GM21515 (cell line): ENCODE measurements at regions not wholly inside any gene's neighbourhood (a gene's known extent, or its start where the extent isn't known, plus 50 kb on each side); places are given as distances from the start of the nearest gene placed in this dataset.

Experiments used
- ATAC-seq: cut with Tn5 transposase; IDR thresholded peaks from one replicate; pipeline ENCODE4 v1.9.1; 2021; ENCODE audit not compliant: unreplicated experiment

DNA sequence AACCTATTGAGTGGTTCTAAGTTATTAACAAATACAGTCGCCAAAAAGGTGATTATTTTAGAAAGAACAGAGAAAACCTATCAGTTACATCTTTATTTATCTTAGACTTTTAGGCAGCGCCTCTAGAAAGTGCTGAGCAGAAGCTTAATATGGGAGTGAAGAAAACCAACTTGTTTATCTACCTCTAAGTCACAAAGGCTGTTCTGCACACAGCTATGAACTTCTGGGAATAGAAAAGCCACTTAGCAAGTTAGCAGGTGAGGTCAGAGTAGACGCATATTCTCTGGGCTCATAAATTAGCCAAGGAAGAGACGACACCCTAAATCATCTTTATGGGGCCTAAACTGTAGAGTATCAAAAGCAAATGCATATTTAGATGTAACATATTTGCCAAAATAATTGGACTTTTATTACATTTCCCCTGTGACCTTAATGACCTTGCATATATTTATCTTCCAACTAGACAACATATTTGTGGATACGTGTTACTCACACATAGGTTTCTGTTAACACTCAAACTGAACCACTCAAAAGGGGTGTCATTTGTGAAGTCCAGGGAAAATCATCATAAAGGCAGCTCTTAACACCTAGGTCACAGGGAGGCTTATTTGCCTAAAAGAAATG, 267.1 kb downstream of the ADGB start:
- ATAC-seq: no peak

DNA sequence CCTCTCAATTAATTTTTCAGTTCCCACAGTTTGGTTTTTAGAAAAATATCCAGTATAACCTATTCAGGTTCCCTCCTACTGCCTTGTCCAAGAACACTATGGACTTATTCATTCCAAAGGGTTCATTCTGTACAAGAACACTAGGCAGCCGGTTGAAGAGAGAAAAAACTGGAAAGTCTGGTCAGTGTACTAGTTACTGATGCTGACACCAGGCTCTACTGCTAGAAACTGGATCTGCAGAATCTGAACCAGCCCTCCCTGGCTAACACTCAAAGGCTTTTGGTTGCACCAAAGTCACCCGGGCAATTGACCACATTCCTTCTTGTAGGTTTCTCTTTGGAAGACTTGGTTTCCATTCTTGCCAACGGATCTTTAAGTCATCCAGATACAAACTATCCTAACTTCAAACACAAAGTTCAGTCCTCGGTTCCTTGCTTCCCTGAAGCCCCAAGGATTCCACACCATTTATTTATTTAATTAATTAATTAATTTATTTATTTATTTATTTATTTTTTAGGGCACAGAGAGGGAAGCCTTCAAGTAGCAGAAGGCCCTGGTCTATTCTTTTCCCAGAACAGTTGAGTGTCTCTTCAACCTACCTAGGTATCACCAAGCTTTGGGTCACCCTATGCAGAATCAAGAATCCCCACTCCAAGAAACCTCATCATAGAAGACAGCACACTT, 268.1 kb downstream of the ADGB start:
- ATAC-seq: no peak

DNA sequence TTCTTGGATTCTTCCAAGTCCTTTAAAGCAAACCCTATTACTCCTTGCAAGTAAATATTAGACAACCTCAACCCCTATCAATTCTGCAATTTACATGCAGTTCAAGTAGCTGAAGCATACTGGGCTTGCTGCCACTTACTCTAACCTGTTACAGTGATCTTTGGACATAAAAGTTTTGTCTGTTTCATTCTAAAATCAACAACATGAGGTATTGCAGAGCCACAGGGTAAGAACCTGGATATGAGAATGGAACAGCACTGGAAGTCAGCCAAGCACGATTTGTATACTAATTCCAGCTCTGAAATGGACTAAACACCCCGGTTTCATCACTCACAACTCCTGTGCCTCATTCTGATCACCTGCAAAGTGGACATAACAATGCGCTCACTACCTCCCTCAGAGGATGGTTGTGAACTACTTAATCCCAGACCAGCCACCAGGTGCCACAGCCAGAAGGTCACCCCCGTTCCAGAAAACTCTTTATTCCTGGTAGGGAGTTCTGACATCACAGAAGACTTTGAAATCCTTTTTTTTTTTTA, 270.0 kb downstream of the ADGB start:
- ATAC-seq: no peak

DNA sequence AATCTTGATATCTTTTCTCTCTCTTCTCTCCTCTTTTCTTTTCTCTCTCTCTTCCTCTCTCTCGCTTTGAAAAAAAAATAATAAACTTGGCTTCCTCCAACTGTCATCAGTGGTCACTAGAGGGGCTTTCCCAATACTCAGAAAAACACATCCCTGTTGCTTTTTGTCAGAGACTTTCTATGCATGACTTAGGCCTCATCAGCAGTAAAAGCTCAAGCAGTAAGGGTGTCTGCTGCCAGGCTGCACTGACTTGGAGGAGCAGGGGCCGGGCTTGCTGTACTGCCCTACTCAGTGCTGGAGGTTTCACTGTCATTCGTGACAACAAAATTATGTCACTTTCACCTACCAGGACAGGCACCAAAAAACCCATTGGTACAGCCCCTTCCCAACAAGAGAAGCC, 272.0 kb downstream of the ADGB start:
- ATAC-seq: peak; percentile 76

DNA sequence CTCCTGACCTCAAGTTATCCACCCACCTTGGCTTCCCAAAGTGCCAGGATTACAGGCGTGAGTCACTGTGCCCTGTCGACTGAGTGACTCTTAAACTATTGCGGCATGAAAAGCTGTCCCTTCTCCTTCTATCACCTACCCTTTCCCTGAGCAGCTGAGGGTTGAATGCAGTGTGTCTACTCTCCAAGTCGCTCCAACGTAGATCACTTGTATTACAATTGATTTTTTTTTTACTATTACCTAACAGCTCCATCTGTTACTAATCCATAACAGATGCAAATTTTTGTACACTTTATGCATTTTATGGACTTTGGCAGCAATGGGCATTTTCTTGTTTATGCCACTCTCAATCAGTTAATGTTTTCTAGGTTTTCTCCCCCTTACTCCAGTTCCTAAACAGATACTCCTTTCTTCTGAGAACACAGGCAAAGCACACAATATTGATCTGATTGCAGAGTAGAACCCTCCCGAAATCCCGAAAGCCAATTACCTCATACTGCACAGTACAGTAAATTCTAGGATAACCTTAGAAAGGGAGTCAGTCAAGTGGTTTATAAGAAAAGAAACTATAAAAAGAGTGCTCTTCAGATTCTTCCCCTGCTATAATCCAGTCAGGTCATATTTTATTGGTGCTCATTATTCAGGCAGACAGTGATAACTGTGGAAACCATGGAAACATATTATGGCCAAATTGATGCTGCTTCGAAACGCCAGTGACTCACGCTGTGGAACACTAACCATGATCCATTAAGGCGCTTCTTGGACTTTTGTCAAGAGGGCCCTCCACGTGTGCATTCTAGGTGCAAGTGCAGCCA, 273.0 kb downstream of the ADGB start:
- no peak for ATAC-seq

DNA sequence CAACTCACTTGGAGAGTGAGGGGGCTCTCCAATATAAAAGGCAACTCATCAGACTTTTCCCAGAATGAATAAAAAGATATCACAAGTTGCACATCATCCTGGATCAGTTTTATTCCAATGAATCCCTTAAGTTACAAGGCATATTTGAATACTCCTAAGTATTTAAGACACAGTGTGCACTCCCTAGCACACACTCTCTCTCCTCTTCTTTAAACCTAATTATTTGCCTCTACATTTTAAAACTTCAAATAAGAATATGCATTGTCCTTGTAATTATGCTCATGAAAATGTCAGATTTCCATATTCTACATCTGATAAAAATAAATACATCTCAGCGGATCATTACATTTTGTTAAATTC, 273.6 kb downstream of the ADGB start:
- no peak for ATAC-seq

DNA sequence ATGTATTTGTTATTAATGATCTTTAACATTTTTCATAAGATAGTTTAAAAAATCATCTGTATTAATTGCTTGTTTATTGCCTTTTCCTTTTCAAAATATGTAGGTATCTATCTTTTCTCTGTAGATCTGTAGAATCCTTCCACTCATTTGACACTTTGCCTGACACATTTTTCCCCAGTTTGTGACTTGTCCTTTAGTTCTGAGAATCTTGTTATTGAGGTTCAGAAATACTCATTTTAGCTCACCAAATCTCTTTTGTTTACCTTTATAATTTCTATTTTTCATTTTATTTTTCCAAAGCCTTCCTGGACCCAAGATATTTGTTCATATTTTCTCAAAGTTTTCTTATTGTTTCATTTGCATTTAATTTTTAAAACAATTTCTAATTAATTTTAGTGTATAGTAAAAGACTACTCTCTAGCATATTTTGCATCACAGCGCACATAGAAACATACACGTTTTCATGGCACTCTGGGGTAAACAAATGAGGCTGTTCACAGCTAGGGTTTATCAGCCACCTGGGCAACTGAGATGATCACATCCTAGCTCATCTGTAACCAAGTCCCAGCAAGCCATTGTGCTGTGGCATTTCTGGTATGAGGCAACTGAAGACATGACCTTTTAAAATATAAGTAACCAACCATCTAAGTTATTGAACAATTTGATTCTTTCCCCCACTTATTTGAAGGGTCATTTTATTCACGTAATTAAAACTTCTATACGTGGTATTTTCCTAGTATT, 275.7 kb downstream of the ADGB start:
- no peak for ATAC-seq

DNA sequence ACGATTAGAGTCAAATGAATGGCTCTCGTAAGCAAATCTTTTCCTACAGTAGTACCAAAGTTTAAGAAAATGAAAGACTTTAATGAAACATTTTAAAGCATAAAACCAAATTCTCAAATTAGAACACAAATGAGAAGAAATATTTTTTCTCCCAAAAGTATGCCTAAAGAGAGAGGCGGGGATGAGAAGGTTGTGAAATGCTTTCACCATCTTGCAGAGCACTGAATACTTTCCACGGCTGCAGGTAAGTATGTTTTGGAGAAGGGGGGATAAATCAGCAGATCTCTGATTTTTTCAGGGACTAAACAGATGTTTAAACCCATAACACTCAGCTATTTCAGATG, 277.1 kb downstream of the ADGB start:
- ATAC-seq: no peak

DNA sequence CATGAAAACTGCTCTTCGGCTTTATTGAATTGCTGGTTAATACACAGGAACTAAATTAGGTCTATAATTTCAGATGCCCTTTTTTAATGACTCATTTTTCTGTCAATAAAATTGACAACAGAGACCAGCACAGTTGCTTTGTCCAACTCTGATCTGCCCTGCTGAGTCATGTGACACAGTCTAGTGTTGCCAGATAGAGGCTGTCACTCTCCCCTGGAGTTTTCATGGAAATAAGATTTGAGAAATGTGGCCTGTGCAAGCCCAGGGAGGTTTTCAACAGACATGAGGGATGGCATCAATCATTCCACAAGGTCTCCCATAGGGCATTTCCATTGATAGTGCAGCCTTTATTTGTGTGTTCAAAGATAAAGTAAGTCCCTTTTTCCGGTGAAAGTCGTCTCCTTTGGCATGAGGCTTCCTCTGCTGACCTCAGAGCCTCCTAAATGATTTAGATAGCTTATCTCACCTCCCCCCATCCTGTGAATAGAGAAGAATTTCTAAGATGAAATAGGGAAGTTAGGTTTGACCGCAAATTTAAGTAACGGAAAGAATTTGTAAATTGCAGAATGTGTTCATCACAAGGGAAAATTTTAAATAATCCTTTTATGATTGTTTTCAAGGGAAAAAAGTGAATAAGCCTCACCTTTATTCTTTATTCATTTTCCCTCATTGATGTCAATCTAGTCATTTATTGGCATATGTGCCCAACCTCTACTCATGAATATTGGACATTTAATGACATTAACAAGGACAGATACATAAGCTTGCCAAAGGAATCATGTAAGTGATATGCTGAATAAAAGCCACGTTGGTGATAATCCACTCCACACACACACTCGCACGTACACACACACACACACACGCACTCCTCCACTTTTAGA, 277.7 kb downstream of the ADGB start:
- no peak for ATAC-seq

DNA sequence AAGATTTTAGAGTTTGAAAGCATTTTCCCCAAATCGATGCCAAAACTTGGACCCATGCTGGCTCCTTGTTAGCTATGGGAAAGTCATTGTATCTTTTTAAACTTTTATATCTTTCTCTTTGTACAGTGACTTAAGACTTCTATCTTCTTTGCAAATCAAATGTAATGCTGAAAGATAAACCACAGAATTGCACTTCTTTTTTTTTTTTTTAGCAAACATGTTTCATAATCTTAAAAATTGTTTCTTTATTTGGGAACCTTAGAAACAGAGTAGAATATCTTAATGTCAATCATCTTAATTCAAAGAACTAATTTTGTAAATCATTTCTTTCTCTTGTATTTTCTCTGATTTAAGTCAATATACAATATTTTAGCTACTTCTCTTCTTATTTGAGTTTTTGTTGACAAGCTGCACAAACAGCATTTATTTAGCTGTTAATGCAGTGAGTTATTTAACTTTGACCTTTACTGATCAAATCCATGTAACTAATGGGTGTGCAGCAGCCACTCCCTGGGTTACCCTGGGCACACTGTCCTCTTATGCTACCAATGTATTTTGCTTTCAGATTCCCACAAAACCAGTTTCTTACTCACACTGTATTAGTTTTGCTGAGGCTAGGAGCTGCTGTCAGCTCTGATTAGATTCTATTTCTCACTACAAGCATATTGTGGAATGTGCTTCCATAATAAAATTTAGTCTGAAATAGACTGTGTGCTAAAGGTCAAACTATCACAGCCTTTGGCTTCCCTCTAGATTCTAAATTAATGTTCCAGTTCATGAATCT, 279.6 kb downstream of the ADGB start:
- no peak for ATAC-seq

DNA sequence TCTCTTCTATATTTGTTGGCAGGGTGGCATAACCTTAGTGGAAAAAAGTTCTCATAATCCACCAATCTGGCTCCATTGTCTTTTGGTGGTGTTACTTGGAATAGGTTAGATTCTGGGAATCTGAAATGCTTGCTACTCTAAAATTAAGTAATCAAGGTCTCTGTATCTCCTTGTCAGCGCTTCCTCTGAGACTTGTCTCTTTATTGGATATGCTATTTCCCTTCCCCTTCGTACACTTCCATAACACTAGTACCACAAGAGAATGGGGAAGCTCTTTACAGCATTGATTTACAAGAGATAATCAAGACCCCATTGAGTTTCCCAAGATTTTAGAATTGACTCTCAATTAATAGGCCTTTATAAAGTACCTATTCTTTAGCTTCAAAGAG, 280.2 kb downstream of the ADGB start:
- no peak for ATAC-seq

DNA sequence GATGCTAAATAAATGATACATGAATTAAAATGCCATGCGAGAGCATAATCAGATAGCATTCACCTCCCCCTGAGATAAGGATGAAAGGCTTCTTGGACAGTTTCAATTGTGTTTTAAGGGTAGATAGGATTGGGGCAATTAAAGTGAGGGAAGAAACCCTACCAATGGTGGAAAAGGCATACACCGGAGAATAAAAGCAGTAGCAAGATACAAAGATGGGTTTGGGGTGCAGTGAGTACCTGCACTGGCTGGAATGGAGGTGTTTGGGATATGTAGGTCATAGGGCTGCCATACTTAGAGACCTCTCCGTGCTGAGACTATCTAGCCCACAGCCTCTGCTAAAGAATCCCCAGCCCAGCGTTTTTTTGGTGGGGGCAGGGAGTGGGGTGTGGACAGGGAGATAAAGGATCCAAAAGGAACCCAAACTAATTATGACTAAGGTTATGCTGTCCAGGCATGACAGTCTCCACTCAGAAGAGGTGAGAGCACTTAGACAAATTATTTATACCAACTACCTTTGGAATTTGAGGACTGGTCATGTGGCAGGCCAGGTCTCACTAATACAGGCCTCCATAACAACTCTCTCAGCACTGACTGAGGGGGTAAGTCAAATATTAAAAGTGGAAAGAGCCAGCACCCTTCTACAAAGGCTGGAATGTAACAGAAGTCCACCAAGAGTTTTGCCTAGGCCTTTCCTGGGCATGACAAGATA, 280.8 kb downstream of the ADGB start:
- ATAC-seq: no peak

DNA sequence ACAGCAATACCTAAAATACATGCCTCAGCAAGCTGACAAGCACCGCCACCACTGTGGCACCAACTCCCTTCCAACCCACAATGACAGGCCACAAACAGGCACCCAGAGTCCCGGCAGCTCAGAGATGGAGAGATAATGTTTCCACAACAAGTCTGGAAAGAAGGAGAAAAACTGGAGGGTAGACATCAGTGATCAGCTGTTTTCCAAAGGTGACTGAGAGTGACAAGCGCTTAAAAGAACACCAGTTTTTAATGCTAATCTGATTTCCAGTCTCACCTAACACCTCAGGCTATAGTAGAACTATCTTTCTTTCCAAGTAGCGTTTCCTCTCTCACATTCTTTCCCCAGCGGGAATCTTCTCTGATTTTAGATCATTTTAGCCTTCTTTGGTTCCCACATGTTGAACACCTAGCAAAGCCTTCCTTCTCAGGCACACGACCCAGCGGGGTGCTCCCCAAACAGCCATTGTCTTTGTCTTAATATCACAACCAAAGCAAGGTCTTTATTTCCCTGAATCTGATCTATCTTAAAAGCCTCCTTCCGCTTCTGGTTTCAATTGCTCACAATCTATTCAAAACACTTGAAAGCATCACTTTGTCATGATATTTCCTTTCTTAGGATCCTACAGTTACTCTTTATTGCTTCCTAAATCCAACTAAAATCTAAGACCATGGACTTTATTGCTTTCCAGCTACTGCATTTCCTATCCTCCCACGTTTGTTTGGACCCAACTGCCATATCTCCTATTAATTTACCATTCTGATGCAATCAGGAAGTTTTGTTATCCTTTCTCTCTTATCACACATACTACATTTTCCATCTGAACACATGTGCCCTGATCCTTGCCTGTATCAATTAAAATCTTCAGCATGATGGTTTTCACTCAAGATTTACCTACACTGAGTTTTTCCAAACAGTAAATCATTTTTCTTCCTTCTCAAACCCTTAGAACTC, 282.7 kb downstream of the ADGB start:
- ATAC-seq: no peak

DNA sequence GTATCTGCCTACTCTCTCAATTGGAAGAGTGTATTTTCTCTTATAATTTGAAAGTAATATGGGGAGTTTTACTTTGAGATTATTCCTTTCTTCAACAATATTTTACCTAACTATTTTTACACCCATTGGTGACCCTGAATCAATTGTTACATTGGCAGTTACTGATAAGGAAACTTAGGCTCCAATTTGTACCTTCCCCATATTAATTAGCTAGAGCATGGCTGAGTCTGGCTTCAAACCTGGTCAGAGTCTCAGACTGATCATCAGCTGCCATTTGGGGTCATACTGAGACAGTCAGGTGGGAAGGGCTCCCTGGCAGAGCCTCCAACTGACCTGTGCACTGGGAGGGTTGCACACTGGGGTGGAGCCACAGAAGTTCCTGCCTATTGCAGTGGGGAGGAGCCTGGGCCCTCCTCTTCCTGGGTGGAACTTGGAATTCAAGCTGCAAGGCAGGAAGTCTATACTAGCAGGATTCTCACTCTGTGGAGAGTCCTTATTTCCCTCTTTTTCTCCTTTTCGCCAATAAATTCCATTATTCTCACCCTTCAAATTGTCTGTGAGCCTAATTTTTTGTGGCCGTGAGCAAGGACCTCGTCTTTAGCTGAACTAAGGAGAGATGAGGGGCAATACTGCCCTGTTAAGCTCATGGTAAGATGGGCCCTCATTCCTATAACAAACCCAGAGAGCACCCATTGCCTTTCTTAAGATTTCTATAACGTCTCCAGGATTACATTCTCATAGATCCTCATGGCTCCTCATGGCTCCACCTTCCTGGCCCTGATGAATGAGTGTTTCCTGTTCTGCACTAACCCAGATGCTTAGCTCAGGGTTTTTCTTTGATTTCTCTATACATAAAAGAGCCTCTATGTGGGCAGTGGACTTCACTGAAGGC, 285.1 kb downstream of the ADGB start:
- ATAC-seq: no peak

DNA sequence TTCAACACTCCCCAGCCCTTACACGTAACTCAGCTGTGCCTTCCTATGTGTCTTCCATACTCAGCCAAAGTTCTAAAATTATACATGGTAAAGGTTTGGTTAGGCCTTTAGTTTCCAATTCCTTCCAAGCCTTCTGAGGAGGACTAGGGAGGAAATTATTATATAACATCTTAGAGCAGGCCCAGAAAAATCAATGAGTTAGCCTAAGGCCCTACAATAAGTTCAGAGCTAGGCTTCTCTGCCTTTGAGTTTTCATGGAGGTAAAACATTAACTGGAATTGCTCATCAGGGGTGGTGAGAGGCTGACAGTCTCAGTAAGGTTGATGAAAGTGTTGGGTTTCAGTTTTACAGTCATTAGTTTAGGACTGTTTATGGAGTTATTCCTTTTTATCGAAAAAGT, 286.0 kb downstream of the ADGB start:
- ATAC-seq: peak; percentile 61

DNA sequence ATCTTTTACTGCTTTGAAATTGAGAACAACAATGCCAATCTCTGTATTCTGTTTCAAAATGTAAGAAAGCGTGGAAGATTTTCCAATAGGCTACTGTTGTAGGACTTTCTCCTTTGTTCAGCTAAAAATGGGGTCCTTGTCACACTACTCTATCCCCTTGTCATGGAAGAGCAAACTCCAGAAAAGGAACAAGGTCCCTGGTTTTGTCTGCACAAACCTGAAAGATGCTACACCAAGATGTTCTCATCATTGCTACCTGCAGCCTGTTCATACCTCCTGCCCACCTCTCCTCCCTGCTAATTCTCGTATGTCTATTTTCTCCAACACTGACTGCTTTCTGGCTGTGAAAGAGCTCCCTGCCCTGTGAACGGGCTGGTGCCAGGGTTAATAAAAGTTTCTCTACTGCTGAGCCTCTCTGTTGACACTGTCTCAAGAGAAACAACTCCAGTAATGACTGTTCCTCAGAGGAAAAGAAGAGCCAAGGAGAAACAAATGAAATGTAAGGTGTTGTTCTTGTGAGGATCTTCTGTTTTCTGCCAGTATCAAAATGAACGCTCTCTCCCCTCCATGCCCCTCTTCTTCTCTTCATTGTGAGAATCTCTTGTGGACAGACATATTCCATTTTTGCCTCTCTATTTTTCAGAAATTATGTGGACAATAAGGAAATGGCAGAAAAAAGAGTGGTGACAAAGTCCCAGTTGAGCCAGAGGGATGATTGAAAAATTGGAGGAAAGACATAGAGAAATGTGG, 287.1 kb downstream of the ADGB start:
- ATAC-seq: no peak
